GM21723 (cell line): ENCODE measurements at regions not wholly inside any gene's neighbourhood (a gene's known extent, or its start where the extent isn't known, plus 50 kb on each side); places are given as distances from the start of the nearest gene placed in this dataset.

Experiments
- ATAC-seq: cut with Tn5 transposase; IDR thresholded peaks from one replicate; pipeline ENCODE4 v1.9.1; 2021; ENCODE audit warnings: mild to moderate bottlenecking, moderate library complexity; ENCODE audit not compliant: unreplicated experiment

GRCh38 chr13:76148374-76148773 lies 512.2 kb downstream of the LMO7 start:
- no peak for ATAC-seq

DNA sequence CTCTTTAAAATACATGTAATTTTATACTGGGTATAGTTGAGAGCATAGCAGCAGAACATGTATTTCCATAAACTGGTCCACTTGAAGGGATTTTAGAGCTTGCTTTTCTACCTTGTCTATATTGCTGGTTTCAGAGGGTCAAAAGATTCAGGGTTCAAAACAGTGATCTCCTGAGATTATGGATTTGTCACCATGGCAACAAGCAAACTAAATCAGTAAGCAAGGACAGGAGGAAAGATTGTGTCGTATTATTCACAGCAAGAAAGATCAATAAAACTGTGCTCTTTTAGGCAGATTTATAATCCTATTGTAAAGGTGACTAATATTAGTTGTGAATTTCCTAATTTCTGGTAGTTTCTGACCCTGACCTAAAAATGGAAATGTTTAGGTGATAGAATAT lies 496.4 kb downstream of the LMO7 start:
- ATAC-seq, result no peak

DNA sequence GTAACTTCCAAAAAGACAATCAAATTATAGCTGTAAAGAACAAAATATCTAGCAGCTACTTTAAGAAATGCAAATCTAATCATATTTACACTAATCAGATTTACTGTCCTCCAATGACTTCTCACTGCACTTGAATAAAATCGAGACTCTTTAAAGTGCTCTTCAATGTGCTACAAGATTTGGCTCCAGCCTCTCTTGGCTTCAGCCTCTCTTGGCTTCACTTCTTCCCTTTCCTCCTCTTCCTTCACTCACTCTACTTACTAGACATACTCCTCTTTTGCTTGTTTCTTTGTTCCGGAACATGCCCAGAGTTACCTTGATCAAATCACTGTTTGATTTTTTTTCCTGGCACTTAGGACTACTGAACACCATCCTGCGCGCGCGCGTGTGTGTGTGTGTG lies 495.4 kb downstream of the LMO7 start:
- no peak for ATAC-seq

DNA sequence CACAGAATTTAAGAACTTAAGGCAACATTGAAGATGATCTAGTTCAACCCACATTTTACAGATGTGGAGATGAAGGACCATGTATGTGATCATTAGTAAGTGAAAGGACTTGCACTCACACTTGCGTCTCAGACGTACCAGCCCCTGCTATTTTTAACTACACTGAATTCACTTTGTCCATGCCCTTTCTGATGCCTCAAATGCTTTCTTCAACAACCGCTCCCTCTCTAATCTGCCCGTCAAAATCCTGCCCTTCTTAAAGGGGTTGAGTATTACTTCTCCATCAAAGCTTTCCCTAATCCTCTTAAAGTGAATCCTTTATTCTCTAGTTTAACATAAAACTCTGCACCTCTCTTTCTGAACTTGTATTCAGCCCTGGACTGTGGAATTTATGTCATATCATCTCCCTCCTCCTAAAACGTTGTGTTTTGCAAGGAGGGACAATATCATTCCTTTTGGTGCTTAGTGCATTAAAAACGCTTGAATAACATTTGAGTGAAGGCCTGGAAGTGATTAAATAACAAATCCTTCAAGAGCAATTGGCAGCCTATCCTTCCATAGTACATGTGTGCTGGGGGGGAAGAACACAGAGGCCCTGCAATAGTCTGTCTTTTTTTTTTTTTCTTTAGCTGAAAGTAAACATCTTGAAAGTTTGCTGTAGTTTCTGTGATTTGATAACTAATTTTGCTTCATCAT lies 493.3 kb downstream of the LMO7 start:
- no peak for ATAC-seq

DNA sequence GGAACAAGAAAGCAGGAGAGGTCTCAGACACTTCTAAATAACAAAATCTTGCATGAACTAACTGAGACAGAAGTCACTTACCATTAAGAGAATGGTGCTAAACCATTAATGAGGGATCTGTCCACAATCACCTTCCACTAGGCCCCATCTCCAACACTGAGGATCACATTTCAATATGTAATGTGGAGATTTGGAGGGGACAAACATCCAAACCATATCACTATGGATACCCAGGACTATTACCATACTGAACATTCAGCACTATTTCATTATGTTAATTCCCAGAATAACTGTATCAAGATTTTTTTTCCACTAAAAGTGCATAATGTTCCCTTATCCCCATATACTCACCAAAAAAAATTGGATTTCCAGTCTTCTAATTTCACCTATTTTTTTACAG lies 491.8 kb downstream of the LMO7 start:
- no peak for ATAC-seq

- no peak for ATAC-seq
These were observed 487.4 kb downstream of the LMO7 start for GRCh38 chr13:76123548-76123947.

GRCh38 chr13:76116751-76117360 lies 480.7 kb downstream of the LMO7 start:
- ATAC-seq, result no peak

GRCh38 chr13:76106763-76107162 lies 470.6 kb downstream of the LMO7 start:
- ATAC-seq, result no peak

DNA sequence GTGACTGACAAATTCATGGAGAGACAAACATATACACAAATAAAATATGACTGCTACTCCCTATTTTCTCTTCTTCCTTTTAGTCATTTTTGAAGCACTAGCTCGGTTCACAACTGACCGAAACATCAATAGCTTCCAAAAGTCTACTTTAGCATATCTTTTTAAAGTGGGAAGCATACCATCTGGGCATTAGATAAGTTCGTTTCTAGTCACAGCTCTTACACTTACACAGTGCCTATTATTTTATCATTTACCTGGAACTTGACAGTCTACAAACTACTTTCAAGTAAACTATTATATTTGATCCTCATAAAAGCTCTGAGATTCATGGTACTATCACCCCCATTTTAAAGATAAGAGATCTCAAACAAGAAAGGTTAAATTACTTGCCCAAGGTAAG lies 458.5 kb downstream of the LMO7 start:
- no peak for ATAC-seq

DNA sequence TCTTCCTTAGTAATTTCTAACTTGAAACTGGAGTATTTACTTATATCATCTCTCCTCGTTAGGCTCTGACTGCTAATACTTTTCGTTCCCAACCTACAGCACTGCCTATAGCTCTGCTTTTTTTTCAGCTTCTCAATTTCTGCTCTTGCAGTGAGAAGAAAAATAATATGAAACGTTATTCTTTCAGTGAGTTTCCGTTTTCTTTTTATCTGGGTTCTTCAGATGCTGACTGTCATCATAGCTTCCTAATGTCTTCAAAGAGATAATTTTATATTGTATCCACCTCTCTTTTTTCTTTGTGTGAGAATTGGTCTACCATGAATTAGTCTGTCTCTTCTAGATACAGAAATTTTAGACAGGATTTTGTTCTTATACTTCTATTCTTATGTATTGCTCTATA lies 454.9 kb downstream of the LMO7 start:
- no peak for ATAC-seq

DNA sequence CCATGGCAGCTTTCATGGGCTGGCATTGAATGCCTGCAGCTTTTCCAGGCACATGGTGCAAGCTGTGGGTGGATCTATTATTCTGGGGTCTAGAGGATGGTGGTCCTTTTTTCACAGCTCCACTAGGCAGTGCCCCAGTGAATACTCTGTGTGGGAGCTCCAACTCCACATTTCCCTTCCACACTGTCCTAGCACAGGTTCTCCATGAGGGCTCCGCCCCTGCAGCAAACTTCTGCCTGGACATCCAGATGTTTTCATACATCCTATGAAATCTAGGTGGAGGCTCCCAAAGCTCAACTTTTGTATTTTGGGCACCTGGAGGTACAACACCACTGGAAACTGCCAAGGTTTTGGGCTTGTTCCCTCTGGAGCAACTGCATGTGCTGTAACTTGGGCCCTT lies 450.6 kb downstream of the LMO7 start:
- ATAC-seq, result no peak

DNA sequence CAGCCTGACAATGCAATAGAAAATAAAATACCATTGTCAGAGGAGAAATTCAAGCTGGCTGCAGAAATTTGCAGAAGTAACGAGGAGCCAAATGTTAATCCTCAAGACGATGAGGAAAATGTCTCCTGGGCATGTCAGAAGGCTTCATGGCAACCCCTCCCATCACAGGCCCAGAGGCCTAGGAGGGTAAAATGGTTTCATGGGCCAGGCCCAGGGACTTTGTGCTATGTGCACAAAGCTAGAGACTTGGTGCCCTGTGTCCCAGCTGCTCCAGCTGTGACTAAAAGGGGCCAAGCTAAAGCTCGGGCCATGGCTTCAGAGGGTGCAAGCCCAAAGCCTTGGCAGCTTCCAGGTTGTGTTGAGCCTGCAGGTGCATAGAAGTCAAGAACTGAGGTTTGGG lies 431.7 kb downstream of the LMO7 start:
- ATAC-seq, result no peak

DNA sequence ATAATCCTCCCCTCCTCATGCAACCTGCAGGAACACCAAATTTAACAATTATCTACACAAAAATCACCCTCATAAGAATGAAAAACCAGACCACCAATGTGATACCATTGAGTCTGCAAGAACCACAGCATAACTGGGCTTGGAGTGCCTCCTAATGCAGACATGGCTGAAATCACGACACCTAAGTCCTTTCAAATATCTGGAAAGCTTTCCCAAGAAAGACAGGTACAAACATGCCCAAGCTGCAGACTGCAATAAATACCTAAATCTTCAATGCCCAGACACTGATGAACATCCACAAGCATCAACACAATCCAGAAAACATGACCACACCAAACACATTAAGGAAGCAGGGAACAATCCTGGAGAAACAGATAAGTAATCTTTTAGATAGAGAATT lies 417.1 kb downstream of the LMO7 start:
- ATAC-seq, result no peak

- no peak for ATAC-seq
These were observed 413.2 kb downstream of the LMO7 start for GRCh38 chr13:76049376-76049746.

DNA sequence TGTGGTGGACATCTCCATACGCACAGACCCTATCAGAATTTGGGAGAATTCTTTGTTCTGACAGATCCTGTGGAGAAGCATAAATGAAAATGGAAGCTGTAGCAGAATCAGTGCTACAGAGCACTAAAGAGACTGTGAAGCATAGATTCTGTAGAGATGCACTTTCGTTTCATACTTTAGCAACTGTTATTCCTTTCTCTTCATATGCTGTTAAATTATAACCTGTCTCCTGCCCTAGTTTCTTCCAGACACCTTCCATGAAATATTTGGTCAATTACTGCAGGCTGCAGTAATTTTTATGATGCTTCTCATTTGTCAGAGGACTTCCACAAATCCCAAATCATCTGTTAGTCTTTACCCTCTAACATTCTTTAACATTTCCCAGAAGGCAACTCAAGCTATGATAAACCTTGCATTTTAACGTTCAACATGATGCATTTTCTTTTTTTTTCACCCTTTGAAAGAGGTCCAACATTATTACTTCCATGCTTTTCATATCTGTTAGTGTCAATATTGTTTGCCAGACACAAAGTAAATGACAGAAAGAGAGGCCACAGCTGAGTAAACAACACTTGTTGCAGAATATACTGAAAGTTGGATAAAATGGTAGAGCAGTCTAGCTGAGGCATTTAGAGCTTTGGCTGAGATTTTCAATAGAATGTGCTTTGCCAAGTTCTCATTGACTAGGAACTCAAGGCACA lies 412.7 kb downstream of the LMO7 start:
- no peak for ATAC-seq

DNA sequence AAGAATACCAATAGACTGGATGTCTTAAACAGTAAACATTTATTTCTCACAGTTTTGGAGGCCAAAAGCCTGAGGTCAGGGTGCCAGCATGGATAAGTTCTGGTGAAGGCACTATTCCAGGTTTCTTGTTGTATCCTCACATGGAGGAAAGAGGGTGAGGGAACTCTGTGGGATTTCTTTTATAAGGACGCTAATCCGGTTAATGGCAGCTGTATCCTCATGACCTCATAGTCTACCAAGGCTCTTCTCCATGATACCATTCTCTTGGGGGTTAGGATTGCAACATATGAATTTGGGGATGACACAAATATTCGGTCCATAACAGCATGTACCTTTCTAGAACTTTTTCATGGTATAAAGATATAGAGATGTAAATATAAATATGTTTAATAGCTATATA lies 412.0 kb downstream of the LMO7 start:
- no peak for ATAC-seq

DNA sequence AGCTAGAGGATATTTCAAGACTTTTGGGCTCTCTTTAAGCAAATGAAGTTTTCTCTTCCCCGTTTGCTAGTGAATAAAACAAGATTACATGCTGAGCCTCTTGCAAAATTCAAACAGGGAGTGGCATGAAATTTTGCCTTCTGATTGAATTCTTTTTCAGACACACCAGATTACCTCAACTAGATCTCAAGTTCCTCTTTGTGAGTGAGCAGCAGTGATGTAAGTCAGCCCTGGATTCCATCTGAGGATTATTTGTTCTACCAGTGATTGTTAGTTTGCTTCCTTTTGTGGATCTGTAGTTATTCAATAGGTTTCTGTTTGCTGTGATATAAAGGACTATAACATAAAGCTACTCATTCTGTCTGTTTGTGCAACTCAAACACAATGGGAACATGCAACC lies 407.7 kb downstream of the LMO7 start:
- ATAC-seq, result no peak

- no peak for ATAC-seq
These were observed 403.0 kb downstream of the LMO7 start for GRCh38 chr13:76038920-76039716.

GRCh38 chr13:76036176-76036575 lies 400.0 kb downstream of the LMO7 start:
- ATAC-seq, result no peak

DNA sequence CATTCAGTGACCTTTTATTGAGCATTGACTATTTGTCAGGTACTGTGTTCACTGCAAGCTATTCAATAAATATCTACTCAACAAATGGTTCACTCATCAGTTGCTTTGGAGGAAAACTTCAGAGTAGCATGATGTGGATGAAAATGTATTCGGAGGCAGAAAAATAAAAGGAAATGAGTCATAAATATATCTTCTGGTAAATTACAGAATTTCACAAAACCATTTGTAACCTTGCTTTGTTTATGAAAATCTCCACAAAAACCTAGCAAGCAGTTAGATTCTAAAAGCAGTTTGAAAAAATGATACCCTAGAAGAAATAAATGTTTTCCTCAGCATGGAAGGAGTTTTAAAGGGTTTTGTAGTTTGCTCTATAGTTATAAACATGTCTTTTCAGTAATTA lies 399.6 kb downstream of the LMO7 start:
- ATAC-seq, result no peak

DNA sequence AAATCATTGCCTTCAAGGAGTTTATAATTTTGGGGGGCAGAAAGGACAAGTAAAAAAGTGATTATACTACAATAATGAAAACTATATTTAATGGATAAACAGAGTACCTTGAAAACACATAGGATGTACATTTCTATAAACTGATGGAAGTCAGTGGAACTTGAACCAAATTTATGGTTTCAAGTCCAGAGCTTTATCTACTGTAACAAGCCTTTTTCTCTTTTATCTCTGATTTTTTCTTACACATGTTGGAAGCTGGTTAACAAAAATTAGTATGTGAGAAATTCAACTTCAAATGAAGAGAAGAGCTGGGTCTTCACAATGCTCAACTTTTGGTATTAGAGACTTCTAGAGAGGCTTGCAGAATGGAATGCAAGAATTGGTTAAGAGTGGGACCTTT lies 393.6 kb downstream of the LMO7 start:
- ATAC-seq, result no peak

DNA sequence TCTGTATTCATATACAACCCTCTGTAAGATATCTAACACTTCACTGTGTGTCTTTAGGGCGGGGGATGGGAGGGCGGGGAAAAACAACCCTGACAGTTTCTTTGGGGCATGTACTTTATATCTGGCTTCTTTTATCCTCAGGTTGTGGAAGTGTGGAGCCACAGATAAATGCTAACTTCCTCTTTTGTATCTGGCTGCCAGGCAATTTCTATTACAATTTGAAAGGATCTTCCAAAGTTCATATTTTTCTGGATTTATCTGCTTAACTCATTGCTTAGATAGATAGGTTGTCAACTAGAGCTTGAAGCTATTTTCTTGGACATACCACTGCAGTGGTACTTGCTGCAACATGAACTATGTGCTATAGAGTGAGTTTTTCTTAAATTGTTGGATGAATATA lies 393.0 kb downstream of the LMO7 start:
- no peak for ATAC-seq
